Ovary (tissue), 7 donors: ENCODE measurements at regions not wholly inside any gene's neighbourhood (a gene's known extent, or its start where the extent isn't known, plus 50 kb on each side); places are given as distances from the start of the nearest gene placed in this dataset.

Experiments used
- DNase-seq, 5 donors: peaks; one replicate each; pipeline ENCODE4 v3.0.0-alpha.2; 2019 to 2020
- H3K27ac ChIP-seq, 2 donors: fragments of 200-600 bp; one replicate each; pipeline versions ENCODE4 v1.5.1 to v1.8.0; 2019 to 2022
- H3K27me3 ChIP-seq: fragments of 200-600 bp; one replicate; pipeline ENCODE4 v1.8.0; 2022
- H3K36me3 ChIP-seq: fragments of 200-600 bp; sonication (generic); one replicate; pipeline ENCODE4 v1.5.1; 2019
- H3K4me1 ChIP-seq: one replicate; pipeline ENCODE4 v1.8.1; 2013; ENCODE audit warnings: mild to moderate bottlenecking, moderate library complexity; ENCODE audit not compliant: insufficient read depth
- H3K4me3 ChIP-seq: fragments of 200-600 bp; sonication (generic); one replicate; pipeline ENCODE4 v1.5.1; 2017
- H3K9me3 ChIP-seq, 2 donors: fragments of 200-600 bp in 1 of 2; sonication (generic) in 1 of 2; one replicate each; pipeline versions ENCODE4 v1.5.1 to v1.8.1; 2013 to 2019; ENCODE audit warnings: mild to moderate bottlenecking in 1 of 2, moderate library complexity in 1 of 2
- EP300 ChIP-seq: sonication (generic); formaldehyde crosslinking; IDR thresholded peaks from one replicate; pipeline ENCODE4 v1.6.1; 2017; ENCODE audit warnings: antibody characterized with exemption
- POLR2A ChIP-seq: fragments of 450-650 bp; IDR thresholded peaks from one replicate; pipeline ENCODE4 v1.6.1; 2017; ENCODE audit warnings: antibody characterized with exemption, mild to moderate bottlenecking, moderate library complexity
- WGBS, 3 donors: extraction: QIAGEN DNeasy Blood & Tissue Kit in 1 of 3; methylation state at CpG; one replicate each; pipeline versions ENCODE4 v1.1.5 to v1.1.7; 2013 to 2017; 5-methylcytosine and 5-hydroxymethylcytosine counted together
- intact Hi-C, 4 donors: fragments of 100-400 bp; cut with DNase I; formaldehyde crosslinking; loops; one replicate each; pipeline versions ENCODE4 v1.11.0 to v1.15.1; 2022 to 2023
- TF ChIP-seq, protein P1 (sequence below), 3 donors: fragments of 450-650 bp in 2 of 3; fragments of 200-600 bp in 1 of 3; IDR thresholded peaks; one replicate each; pipeline versions ENCODE4 v1.5.1 to v1.8.0; 2016 to 2022; ENCODE audit warnings: antibody characterized with exemption in 3 of 3, mild to moderate bottlenecking in 1 of 3
- donor health status: DM: no; HTN: no; CAD: no; lungs with moderate emphysema.
- donor health status: DM: no; HTN: no; CAD: no.
- donor health status: Bipolar disorder and iron deficiency.
- donor health status: DM: no; HTN: no; CAD: no.
- donor health status: DM: yes; HTN: yes; CAD: no.

DNA sequence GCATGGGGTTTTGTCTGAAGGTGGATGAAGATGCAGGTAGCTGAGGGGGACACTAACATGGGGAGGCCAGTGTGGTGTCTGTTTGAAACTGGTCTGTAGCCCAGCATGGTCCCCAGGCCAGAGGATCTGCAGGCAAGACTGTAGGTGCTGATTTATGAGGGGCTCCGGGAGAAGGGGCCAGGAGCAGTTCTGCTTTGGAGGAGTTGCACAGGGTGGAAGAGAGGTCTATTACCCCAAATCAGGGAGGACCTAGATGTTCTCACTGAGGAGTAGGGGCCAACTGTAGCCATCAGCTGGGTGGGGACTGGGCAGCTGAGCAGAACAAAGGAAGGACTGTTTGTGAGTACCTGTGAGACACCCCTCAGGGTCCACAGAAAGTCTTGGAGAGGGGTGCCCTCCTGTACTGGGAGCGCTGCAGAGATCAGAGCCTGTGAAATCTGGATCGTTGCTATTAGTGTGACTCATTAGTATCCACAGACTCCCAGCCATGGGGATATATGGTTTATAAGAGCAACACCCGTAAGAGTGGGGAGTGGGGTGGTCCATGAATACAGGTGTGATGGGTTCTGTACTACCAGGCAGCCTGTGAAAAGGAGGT is 64.3 kb upstream of the IRF2BP2 start:
- Histone ChIP-seq H3K27ac (no peak overlapping the region), H3K27me3 (no peaks in the 10 kb centered on the region), H3K4me1 (peaks cover 1% of the 10 kb centered on the region), H3K36me3 (no peaks in the 10 kb centered on the region), H3K4me3 (no peak overlapping the region), H3K9me3 (no peaks in the 10 kb centered on the region)
- TF ChIP-seq, protein P1, sequence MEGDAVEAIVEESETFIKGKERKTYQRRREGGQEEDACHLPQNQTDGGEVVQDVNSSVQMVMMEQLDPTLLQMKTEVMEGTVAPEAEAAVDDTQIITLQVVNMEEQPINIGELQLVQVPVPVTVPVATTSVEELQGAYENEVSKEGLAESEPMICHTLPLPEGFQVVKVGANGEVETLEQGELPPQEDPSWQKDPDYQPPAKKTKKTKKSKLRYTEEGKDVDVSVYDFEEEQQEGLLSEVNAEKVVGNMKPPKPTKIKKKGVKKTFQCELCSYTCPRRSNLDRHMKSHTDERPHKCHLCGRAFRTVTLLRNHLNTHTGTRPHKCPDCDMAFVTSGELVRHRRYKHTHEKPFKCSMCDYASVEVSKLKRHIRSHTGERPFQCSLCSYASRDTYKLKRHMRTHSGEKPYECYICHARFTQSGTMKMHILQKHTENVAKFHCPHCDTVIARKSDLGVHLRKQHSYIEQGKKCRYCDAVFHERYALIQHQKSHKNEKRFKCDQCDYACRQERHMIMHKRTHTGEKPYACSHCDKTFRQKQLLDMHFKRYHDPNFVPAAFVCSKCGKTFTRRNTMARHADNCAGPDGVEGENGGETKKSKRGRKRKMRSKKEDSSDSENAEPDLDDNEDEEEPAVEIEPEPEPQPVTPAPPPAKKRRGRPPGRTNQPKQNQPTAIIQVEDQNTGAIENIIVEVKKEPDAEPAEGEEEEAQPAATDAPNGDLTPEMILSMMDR (IDR thresholded peaks at IDR 0.05) = no peak
- no peak for TF ChIP-seq POLR2A
- no peak for TF ChIP-seq EP300
- 86 to 94% (median 87%) methylated on average over 4 of the region's 4 CpGs for WGBS, 3 donors
- no peak for DNase-seq
- intact Hi-C loops = loop anchor here in 1 of 4 donors (10.0 kb wide), 1 partner anchor 50 kb away; no protein-coding TSS in a partner anchor

GRCh38 chr1:234672349-234673135 is 62.6 kb upstream of the IRF2BP2 start:
- Histone ChIP-seq H3K4me3 (no peak overlapping the region), H3K27me3 (no peaks in the 10 kb centered on the region), H3K36me3 (no peaks in the 10 kb centered on the region), H3K27ac (no peak overlapping the region), H3K9me3 (no peaks in the 10 kb centered on the region), H3K4me1 (peaks cover 1% of the 10 kb centered on the region)
- intact Hi-C loops = loop anchor here in 1 of 4 donors (10.0 kb wide), 1 partner anchor 48 kb away; no protein-coding TSS in a partner anchor
- 87 to 95% (median 95%) methylated on average over 12 of the region's 12 CpGs for WGBS, 3 donors
- TF ChIP-seq, protein P1 (IDR thresholded peaks at IDR 0.05) = no peak
- TF ChIP-seq POLR2A = no peak
- TF ChIP-seq EP300 = no peak
- no peak for DNase-seq

GRCh38 chr1:234670967-234671626 is 61.1 kb upstream of the IRF2BP2 start:
- DNase-seq = no peak
- Histone ChIP-seq H3K4me3 (no peak overlapping the region), H3K27ac (no peak overlapping the region), H3K9me3 (no peaks in the 10 kb centered on the region), H3K4me1 (no peaks in the 10 kb centered on the region), H3K36me3 (no peaks in the 10 kb centered on the region), H3K27me3 (no peaks in the 10 kb centered on the region)
- TF ChIP-seq EP300 (no peak), POLR2A (no peak)
- TF ChIP-seq, protein P1 (IDR thresholded peaks at IDR 0.05) = no peak
- WGBS, 3 donors = 62 to 69% (median 62%) methylated on average over 10 of the region's 10 CpGs
- intact Hi-C loops = loop anchor here in 1 of 4 donors (10.0 kb wide), 1 partner anchor 46 kb away; no protein-coding TSS in a partner anchor

DNA sequence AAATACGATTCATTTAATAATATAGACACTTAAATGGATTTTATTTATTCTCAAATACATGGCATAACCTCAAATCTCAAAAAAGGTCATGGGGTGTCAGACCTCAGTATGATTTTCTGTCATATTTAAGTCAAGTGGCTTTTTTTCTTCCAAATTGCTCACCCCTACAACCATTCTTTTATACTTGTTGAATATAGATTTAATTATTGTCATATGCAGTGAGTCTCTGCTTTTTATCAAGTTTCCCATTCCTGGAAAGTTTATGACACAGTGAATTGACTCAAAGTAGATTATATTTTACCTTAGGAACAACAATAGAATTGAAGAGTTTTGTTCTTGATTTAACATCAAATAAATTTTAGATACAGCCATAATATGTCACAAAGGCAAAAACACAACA is 59.5 kb upstream of the IRF2BP2 start:
- Histone ChIP-seq H3K4me1 (no peaks in the 10 kb centered on the region), H3K9me3 (no peaks in the 10 kb centered on the region), H3K27me3 (no peaks in the 10 kb centered on the region), H3K4me3 (no peak overlapping the region), H3K36me3 (no peaks in the 10 kb centered on the region), H3K27ac (no peak overlapping the region)
- 92 to 96% (median 93%) methylated on average over 1 of the region's 1 CpG for WGBS, 3 donors
- no peak for TF ChIP-seq EP300
- TF ChIP-seq, protein P1 (IDR thresholded peaks at IDR 0.05) = no peak
- TF ChIP-seq POLR2A = no peak
- intact Hi-C loops = loop anchor here in 1 of 4 donors (5.0 kb wide), 1 partner anchor 42 kb away; no protein-coding TSS in a partner anchor
- DNase-seq = no peak
